DOHH2 (cell line): ENCODE measurements at regions not wholly inside any gene's neighbourhood (a gene's known extent, or its start where the extent isn't known, plus 50 kb on each side); places are given as distances from the start of the nearest gene placed in this dataset.

ENCODE experiments used
- EZH2phosphoT487 ChIP-seq: fragments of 200-600 bp; sonication (generic); IDR thresholded peaks from 2 replicates; pipeline ENCODE4 v1.6.1; 2017; ENCODE audit warnings: borderline replicate concordance, mild to moderate bottlenecking, antibody characterized with exemption, low read length, moderate library complexity, mixed read lengths
- TF ChIP-seq, protein P1 (sequence below): fragments of 200-600 bp; sonication (generic); IDR thresholded peaks from one replicate; pipeline ENCODE4 v1.5.1; 2014; ENCODE audit warnings: antibody characterized with exemption, mild to moderate bottlenecking, low read depth, low read length; ENCODE audit not compliant: poor library complexity, severe bottlenecking

GRCh38 chr2:236947294-236947693, 138.4 kb upstream of the COPS8 start:
- TF ChIP-seq, protein P1, sequence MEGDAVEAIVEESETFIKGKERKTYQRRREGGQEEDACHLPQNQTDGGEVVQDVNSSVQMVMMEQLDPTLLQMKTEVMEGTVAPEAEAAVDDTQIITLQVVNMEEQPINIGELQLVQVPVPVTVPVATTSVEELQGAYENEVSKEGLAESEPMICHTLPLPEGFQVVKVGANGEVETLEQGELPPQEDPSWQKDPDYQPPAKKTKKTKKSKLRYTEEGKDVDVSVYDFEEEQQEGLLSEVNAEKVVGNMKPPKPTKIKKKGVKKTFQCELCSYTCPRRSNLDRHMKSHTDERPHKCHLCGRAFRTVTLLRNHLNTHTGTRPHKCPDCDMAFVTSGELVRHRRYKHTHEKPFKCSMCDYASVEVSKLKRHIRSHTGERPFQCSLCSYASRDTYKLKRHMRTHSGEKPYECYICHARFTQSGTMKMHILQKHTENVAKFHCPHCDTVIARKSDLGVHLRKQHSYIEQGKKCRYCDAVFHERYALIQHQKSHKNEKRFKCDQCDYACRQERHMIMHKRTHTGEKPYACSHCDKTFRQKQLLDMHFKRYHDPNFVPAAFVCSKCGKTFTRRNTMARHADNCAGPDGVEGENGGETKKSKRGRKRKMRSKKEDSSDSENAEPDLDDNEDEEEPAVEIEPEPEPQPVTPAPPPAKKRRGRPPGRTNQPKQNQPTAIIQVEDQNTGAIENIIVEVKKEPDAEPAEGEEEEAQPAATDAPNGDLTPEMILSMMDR = no peak
- TF ChIP-seq EZH2phosphoT487 = no peak
